ENCODE measurements at regions not wholly inside any gene's neighbourhood (a gene's known extent, or its start where the extent isn't known, plus 50 kb on each side); places are given as distances from the start of the nearest gene placed in this dataset.

GRCh38 chr5:54927097-54927746, 58.2 kb downstream of the ESM1 start:
- no peak for DNase-seq (ENCODE audit: low spot score)
- intact Hi-C loops (cut with DNase I): no loop called here

GRCh38 chr5:54924487-54924886, 60.9 kb downstream of the ESM1 start:
- DNase-seq (ENCODE audit: low spot score): no peak
- intact Hi-C loops (cut with DNase I): no loop called here

GRCh38 chr5:54917323-54917722, 68.1 kb downstream of the ESM1 start:
- intact Hi-C loops (cut with DNase I): no loop called here
- DNase-seq (ENCODE audit: low spot score): no peak

GRCh38 chr5:54915466-54916027, 69.8 kb downstream of the ESM1 start:
- intact Hi-C loops (cut with DNase I): no loop called here
- DNase-seq (ENCODE audit: low spot score): no peak

GRCh38 chr5:54912021-54912420, 73.4 kb downstream of the ESM1 start:
- DNase-seq (ENCODE audit: low spot score): no peak
- intact Hi-C loops (cut with DNase I): no loop called here

GRCh38 chr5:54909911-54910870, 75.2 kb downstream of the ESM1 start:
- no peak for DNase-seq (ENCODE audit: low spot score)
- intact Hi-C loops (cut with DNase I): loop anchor here (2.0 kb wide), 1 partner anchor 237 kb away; no protein-coding TSS in a partner anchor

- no peak for DNase-seq (ENCODE audit: low spot score)
- intact Hi-C loops (cut with DNase I): no loop called here
Measured at GRCh38 chr5:54908774-54909525, 76.4 kb downstream of the ESM1 start.

- no peak for DNase-seq (ENCODE audit: low spot score)
- intact Hi-C loops (cut with DNase I): no loop called here
Measured at GRCh38 chr5:54905942-54906537, 79.4 kb downstream of the ESM1 start.

GRCh38 chr5:54905246-54905795, 80.1 kb downstream of the ESM1 start:
- no peak for DNase-seq (ENCODE audit: low spot score)
- intact Hi-C loops (cut with DNase I): no loop called here

- DNase-seq (ENCODE audit: low spot score): no peak
- intact Hi-C loops (cut with DNase I): no loop called here
Measured at GRCh38 chr5:54904425-54904824, 81.0 kb downstream of the ESM1 start.

GRCh38 chr5:54902791-54903473, 82.5 kb downstream of the ESM1 start:
- no peak for DNase-seq (ENCODE audit: low spot score)
- intact Hi-C loops (cut with DNase I): no loop called here

- intact Hi-C loops (cut with DNase I): no loop called here
- DNase-seq (ENCODE audit: low spot score): no peak
Measured at GRCh38 chr5:54900984-54901725, 84.2 kb downstream of the ESM1 start.

GRCh38 chr5:54897001-54897400, 88.4 kb downstream of the ESM1 start:
- DNase-seq (ENCODE audit: low spot score): no peak
- intact Hi-C loops (cut with DNase I): no loop called here

GRCh38 chr5:54895816-54896341, 89.5 kb downstream of the ESM1 start:
- no peak for DNase-seq (ENCODE audit: low spot score)
- intact Hi-C loops (cut with DNase I): no loop called here

GRCh38 chr5:54894957-54895815, 90.2 kb downstream of the ESM1 start:
- intact Hi-C loops (cut with DNase I): no loop called here
- no peak for DNase-seq (ENCODE audit: low spot score)

GRCh38 chr5:54889826-54890225, 95.6 kb downstream of the ESM1 start:
- no peak for DNase-seq (ENCODE audit: low spot score)
- intact Hi-C loops (cut with DNase I): no loop called here

GRCh38 chr5:54887663-54888062, 97.7 kb downstream of the ESM1 start:
- intact Hi-C loops (cut with DNase I): no loop called here

More at GRCh38 chr5:54887663-54888062, 97.7 kb downstream of the ESM1 start:
- DNase-seq (ENCODE audit: low spot score): no peak
